ENCODE measurements at regions not wholly inside any gene's neighbourhood (a gene's known extent, or its start where the extent isn't known, plus 50 kb on each side); places are given as distances from the start of the nearest gene placed in this dataset.

GRCh38 chr13:80590551-80590950 is 249.6 kb upstream of the SPRY2 start:
- no peak for DNase-seq

GRCh38 chr13:80586356-80586755 is 245.4 kb upstream of the SPRY2 start:
- no peak for DNase-seq

GRCh38 chr13:80585531-80585930 is 244.6 kb upstream of the SPRY2 start:
- DNase-seq, result no peak

DNA sequence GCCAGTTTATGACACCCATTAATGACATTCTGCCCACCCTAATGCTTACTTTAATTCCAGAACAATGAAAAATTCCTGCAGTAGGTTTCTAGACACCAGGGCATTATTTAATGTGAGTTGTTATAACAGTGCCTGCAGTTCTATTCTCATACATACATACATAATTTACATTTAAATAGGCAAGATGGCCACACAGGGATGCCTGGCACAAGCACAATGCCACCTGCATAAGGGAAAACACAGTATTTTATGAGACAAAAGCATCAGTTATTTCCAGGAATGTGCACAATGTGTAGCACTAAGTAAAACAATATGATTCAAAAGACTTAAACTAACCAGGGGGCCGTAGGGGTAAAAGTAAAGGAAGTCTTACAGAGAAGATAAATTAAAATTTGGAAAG is 243.9 kb upstream of the SPRY2 start:
- no peak for DNase-seq

DNA sequence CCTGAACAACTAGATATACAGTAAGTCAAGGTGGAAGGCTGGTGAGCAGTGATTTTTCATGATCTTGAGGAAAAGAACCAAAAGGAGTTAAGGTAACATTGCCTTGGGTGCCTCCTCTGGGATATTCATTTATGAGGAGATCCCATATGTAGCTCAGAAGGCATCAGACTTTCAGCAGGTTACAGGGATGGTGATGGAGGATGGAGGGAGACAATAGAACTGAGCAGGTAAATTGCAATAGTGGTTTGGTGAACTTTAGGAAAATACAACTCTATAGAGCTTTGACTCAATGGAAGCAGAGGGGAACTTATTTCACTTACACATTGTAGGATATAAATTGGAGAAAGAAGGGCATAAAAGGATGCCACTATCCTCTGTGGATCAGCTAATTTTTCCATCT is 243.4 kb upstream of the SPRY2 start:
- no peak for DNase-seq

GRCh38 chr13:80577926-80578670 is 237.2 kb upstream of the SPRY2 start:
- no peak for DNase-seq

- DNase-seq, result no peak
These were observed 236.4 kb upstream of the SPRY2 start for GRCh38 chr13:80577285-80577684.

DNA sequence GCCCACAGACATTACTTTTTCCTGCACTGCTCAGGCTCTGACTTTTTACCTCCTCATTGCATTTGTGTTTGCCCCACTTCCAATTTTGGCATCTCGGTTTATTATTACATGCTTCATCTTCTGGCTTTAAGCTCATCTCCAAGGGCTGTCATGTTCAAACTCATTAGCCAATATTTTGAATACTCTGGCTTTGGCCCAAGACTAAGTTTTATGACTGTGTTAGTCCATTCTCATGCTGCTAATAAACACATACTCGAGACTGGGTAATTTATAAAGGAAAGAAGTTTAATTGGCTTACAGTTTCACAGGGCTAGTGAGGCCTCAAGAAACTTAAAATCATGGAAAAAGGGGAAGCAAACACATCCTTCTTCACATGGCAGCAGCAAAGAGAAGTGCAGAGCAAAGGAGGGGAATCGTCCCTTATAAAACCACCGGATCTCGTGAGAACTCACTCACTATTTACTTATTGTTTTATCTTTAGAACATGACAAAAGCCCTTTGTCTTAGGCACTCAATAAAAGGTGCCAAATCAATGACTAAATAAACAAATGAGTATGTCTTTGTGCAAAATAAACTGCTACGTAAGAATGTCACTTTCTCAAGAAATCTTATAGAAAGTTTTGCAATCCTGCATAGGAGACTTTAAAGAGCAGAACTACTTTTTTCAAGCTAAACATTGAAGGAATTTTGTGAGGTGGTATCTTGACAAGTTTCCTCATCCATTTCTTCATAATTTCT is 233.4 kb upstream of the SPRY2 start:
- DNase-seq, result no peak

GRCh38 chr13:80572923-80573316 is 232.0 kb upstream of the SPRY2 start:
- DNase-seq, result no peak

- DNase-seq, result no peak
These were observed 231.5 kb upstream of the SPRY2 start for GRCh38 chr13:80572308-80572922.

GRCh38 chr13:80571346-80572307 is 230.7 kb upstream of the SPRY2 start:
- DNase-seq, result no peak

DNA sequence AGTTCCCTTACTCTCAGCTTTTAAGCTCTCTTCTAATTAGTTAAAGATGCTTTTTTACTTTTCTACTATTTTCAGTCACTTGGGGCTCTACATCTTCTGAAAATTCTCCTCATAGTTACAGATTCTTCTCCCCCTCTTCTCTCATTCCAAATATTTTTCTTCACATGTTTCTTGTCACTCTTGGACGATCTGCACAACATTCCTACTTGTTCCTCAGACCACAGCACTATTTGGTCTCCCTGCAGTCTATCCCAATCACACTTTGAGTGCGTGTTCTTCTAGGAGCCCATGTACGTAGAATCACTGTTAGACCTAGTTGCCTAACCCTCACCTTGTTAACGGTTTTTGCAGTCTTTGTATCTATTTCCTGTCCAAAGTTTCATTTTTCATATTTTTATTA is 222.5 kb upstream of the SPRY2 start:
- DNase-seq, result no peak

GRCh38 chr13:80562433-80563156 is 221.7 kb upstream of the SPRY2 start:
- no peak for DNase-seq

- DNase-seq, result no peak
These were observed 219.7 kb upstream of the SPRY2 start for GRCh38 chr13:80560609-80561008.

GRCh38 chr13:80559944-80560343 is 219.0 kb upstream of the SPRY2 start:
- DNase-seq, result no peak

DNA sequence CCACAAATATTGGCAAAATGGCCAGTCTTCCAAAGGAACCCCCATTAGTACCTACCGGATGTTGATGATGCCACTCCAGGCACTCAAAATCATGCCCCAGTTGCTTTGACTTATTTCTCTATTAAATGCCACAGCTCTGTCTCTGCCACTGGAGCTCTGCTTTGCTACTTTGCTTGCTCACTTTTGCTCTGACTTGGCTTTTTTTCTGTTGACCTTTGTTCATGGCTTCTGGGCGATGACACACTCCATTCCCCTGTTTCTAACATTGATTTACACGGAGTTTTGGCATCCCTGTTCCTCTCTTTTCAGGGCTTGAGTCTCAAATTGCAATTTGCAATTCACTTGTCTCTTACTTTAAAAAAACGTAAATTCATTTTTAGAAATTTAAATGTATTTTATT is 217.1 kb upstream of the SPRY2 start:
- DNase-seq, result no peak

GRCh38 chr13:80555796-80556678 is 215.1 kb upstream of the SPRY2 start:
- DNase-seq, result no peak

- no peak for DNase-seq
These were observed 212.0 kb upstream of the SPRY2 start for GRCh38 chr13:80552851-80553440.

DNA sequence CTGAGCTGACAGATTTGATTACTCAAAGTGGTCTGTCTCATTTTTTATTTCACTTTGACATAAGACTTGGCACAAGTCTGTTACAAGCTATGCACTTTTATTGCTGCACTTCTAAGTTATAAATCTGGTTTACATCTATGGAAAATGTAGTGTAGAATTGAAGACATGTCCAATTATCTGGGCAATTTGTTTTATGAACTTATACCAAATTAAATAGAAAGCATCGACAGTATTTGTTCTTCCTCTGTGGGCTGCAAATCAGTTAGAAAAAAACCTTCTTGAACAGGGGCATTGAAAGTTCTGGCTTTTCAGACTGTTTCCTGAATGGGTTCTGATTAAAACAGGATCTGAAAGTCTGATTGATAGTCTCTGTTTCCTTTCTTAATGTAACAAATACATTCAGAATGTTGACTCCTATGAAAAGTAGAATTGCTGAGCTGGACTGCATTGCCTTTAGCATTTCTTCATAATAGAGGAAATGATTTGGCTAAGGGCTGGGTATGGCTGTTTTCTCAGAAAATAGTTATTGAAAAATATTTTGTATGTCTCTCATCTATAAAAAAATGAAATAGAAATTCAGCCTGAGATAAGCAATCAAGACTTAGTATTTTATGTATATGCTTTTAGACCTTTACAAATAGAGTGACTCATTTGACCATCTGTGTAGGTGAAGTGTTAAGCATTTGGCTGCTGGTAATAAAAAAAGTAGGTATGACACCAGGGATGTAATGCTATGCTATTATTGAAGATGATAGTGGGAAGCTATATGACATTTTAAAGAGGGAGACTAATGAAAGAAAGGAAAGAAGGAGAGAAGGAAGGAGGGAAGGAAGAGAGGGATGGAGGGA is 210.9 kb upstream of the SPRY2 start:
- DNase-seq, result no peak

DNA sequence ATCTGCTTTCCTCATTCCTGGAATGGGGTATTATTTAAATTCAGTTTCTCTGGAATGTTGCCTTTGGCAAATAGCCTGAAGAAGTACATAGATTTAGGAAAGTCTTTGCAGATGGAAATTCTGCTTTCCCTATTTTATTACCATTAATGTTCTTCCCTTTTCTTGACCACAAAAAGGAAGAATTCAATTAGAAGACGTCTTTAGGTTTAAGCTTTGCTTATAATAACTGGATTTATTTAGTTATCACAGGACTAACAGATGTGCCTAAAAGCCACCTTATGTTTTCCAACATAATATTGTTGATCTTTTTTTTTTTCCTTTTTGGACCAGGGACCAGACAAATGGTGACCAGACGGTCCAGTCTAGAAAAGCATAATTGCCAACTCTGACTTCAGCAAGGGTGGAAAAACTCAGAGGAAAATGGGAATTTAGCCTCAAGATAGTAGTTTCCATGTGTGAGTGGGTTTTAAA is 210.1 kb upstream of the SPRY2 start:
- no peak for DNase-seq
